Endothelial cell of umbilical vein (primary cell): ENCODE measurements at regions not wholly inside any gene's neighbourhood (a gene's known extent, or its start where the extent isn't known, plus 50 kb on each side); places are given as distances from the start of the nearest gene placed in this dataset.

Source experiments
- CTCF ChIP-seq, 2 donors: IDR thresholded peaks; 1 replicate in 1 of 2; 2 replicates in 1 of 2; pipeline ENCODE4 v1.5.1; 2011; ENCODE audit warnings: low read length in 2 of 2, mild to moderate bottlenecking in 2 of 2, moderate library complexity in 2 of 2, control low read depth in 1 of 2, inconsistent platforms in 1 of 2, low read depth in 1 of 2; ENCODE audit not compliant: insufficient read depth in 1 of 2; ENCODE audit errors: extremely low read depth in 1 of 2
- POLR2A ChIP-seq: IDR thresholded peaks from 2 replicates; pipeline ENCODE4 v1.6.1; 2012; ENCODE audit warnings: low read depth, mild to moderate bottlenecking, control low read depth, low read length

- TF ChIP-seq CTCF (IDR thresholded peaks at IDR 0.05; ENCODE audit: extremely low read depth in 1 of 2, insufficient read depth in 1 of 2, low read depth in 1 of 2, low read length in 2 of 2) (no peak), POLR2A (no peak)
Measured at GRCh38 chr3:41041899-41042298, 157.4 kb upstream of the CTNNB1 start.
